ENCODE measurements at regions not wholly inside any gene's neighbourhood (a gene's known extent, or its start where the extent isn't known, plus 50 kb on each side); places are given as distances from the start of the nearest gene placed in this dataset.

GRCh38 chr6:68575765-68576439 is 59.2 kb upstream of the ADGRB3 start:
- H3K27me3 ChIP-seq (replicated peaks; ENCODE audit: control insufficient read depth, insufficient read depth, low read length): no peaks in the 10 kb centered on the region
- H3K9me3 ChIP-seq (ENCODE audit: control insufficient read depth, low read length): no peaks in the 10 kb centered on the region
- no peak overlapping the region for H3K9ac ChIP-seq (ENCODE audit: low read length)
- H3K36me3 ChIP-seq (ENCODE audit: control insufficient read depth, insufficient read depth, low read length, severe bottlenecking): no peaks in the 10 kb centered on the region
- DNase-seq (ENCODE audit: low read depth): no peak
- H3K4me3 ChIP-seq (ENCODE audit: low read length): no peak overlapping the region
- H3K4me1 ChIP-seq (ENCODE audit: control insufficient read depth, insufficient read depth, low read length): no peaks in the 10 kb centered on the region

GRCh38 chr6:68572975-68573374 is 62.1 kb upstream of the ADGRB3 start:
- H3K4me3 ChIP-seq (ENCODE audit: low read length): no peak overlapping the region

GRCh38 chr6:68572525-68572924 is 62.6 kb upstream of the ADGRB3 start:
- H3K4me3 ChIP-seq (ENCODE audit: low read length): no peak overlapping the region
- H3K9me3 ChIP-seq (ENCODE audit: control insufficient read depth, low read length): peaks cover under 1% of the 10 kb centered on the region
- no peaks in the 10 kb centered on the region for H3K4me1 ChIP-seq (ENCODE audit: control insufficient read depth, insufficient read depth, low read length)
- H3K9ac ChIP-seq (ENCODE audit: low read length): no peak overlapping the region
- DNase-seq (ENCODE audit: low read depth): no peak
- H3K27me3 ChIP-seq (replicated peaks; ENCODE audit: control insufficient read depth, insufficient read depth, low read length): no peaks in the 10 kb centered on the region
- no peaks in the 10 kb centered on the region for H3K36me3 ChIP-seq (ENCODE audit: control insufficient read depth, insufficient read depth, low read length, severe bottlenecking)

More at GRCh38 chr6:68572975-68573374, 62.1 kb upstream of the ADGRB3 start:
- H3K36me3 ChIP-seq (ENCODE audit: control insufficient read depth, insufficient read depth, low read length, severe bottlenecking): no peaks in the 10 kb centered on the region
- no peak for DNase-seq (ENCODE audit: low read depth)
- no peaks in the 10 kb centered on the region for H3K4me1 ChIP-seq (ENCODE audit: control insufficient read depth, insufficient read depth, low read length)
- no peaks in the 10 kb centered on the region for H3K9me3 ChIP-seq (ENCODE audit: control insufficient read depth, low read length)
- no peaks in the 10 kb centered on the region for H3K27me3 ChIP-seq (replicated peaks; ENCODE audit: control insufficient read depth, insufficient read depth, low read length)
- H3K9ac ChIP-seq (ENCODE audit: low read length): no peak overlapping the region

- Histone ChIP-seq H3K36me3 (ENCODE audit: control insufficient read depth, insufficient read depth, low read length, severe bottlenecking) (no peaks in the 10 kb centered on the region), H3K9me3 (ENCODE audit: control insufficient read depth, low read length) (no peaks in the 10 kb centered on the region), H3K9ac (ENCODE audit: low read length) (no peak overlapping the region), H3K4me3 (ENCODE audit: low read length) (no peak overlapping the region), H3K4me1 (ENCODE audit: control insufficient read depth, insufficient read depth, low read length) (no peaks in the 10 kb centered on the region), H3K27me3 (replicated peaks; ENCODE audit: control insufficient read depth, insufficient read depth, low read length) (no peaks in the 10 kb centered on the region)
- DNase-seq (ENCODE audit: low read depth): no peak
Measured at GRCh38 chr6:68559716-68560115, 75.4 kb upstream of the ADGRB3 start.

GRCh38 chr6:68559070-68559469 is 76.0 kb upstream of the ADGRB3 start:
- Histone ChIP-seq H3K9ac (ENCODE audit: low read length) (no peak overlapping the region), H3K27me3 (replicated peaks; ENCODE audit: control insufficient read depth, insufficient read depth, low read length) (no peaks in the 10 kb centered on the region), H3K4me1 (ENCODE audit: control insufficient read depth, insufficient read depth, low read length) (no peaks in the 10 kb centered on the region), H3K36me3 (ENCODE audit: control insufficient read depth, insufficient read depth, low read length, severe bottlenecking) (no peaks in the 10 kb centered on the region), H3K9me3 (ENCODE audit: control insufficient read depth, low read length) (no peaks in the 10 kb centered on the region), H3K4me3 (ENCODE audit: low read length) (no peak overlapping the region)
- DNase-seq (ENCODE audit: low read depth): no peak

GRCh38 chr6:68546620-68547019 is 88.5 kb upstream of the ADGRB3 start:
- no peaks in the 10 kb centered on the region for H3K27me3 ChIP-seq (replicated peaks; ENCODE audit: control insufficient read depth, insufficient read depth, low read length)
- DNase-seq (ENCODE audit: low read depth): no peak
- no peaks in the 10 kb centered on the region for H3K36me3 ChIP-seq (ENCODE audit: control insufficient read depth, insufficient read depth, low read length, severe bottlenecking)
- H3K4me3 ChIP-seq (ENCODE audit: low read length): no peak overlapping the region
- no peaks in the 10 kb centered on the region for H3K9me3 ChIP-seq (ENCODE audit: control insufficient read depth, low read length)
- H3K4me1 ChIP-seq (ENCODE audit: control insufficient read depth, insufficient read depth, low read length): no peaks in the 10 kb centered on the region
- no peak overlapping the region for H3K9ac ChIP-seq (ENCODE audit: low read length)

- Histone ChIP-seq H3K9me3 (ENCODE audit: control insufficient read depth, low read length) (no peaks in the 10 kb centered on the region), H3K36me3 (ENCODE audit: control insufficient read depth, insufficient read depth, low read length, severe bottlenecking) (no peaks in the 10 kb centered on the region), H3K9ac (ENCODE audit: low read length) (no peak overlapping the region), H3K27me3 (replicated peaks; ENCODE audit: control insufficient read depth, insufficient read depth, low read length) (no peaks in the 10 kb centered on the region), H3K4me1 (ENCODE audit: control insufficient read depth, insufficient read depth, low read length) (no peaks in the 10 kb centered on the region), H3K4me3 (ENCODE audit: low read length) (no peak overlapping the region)
- no peak for DNase-seq (ENCODE audit: low read depth)
Measured at GRCh38 chr6:68544450-68544849, 90.6 kb upstream of the ADGRB3 start.

- Histone ChIP-seq H3K36me3 (ENCODE audit: control insufficient read depth, insufficient read depth, low read length, severe bottlenecking) (no peaks in the 10 kb centered on the region), H3K9me3 (ENCODE audit: control insufficient read depth, low read length) (no peaks in the 10 kb centered on the region), H3K27me3 (replicated peaks; ENCODE audit: control insufficient read depth, insufficient read depth, low read length) (no peaks in the 10 kb centered on the region), H3K4me3 (ENCODE audit: low read length) (no peak overlapping the region), H3K9ac (ENCODE audit: low read length) (no peak overlapping the region), H3K4me1 (ENCODE audit: control insufficient read depth, insufficient read depth, low read length) (no peaks in the 10 kb centered on the region)
- no peak for DNase-seq (ENCODE audit: low read depth)
Measured at GRCh38 chr6:68533339-68533795, 101.7 kb upstream of the ADGRB3 start.

- H3K4me1 ChIP-seq (ENCODE audit: control insufficient read depth, insufficient read depth, low read length): no peaks in the 10 kb centered on the region
- no peaks in the 10 kb centered on the region for H3K36me3 ChIP-seq (ENCODE audit: control insufficient read depth, insufficient read depth, low read length, severe bottlenecking)
- no peak overlapping the region for H3K4me3 ChIP-seq (ENCODE audit: low read length)
- H3K27me3 ChIP-seq (replicated peaks; ENCODE audit: control insufficient read depth, insufficient read depth, low read length): no peaks in the 10 kb centered on the region
- H3K9ac ChIP-seq (ENCODE audit: low read length): no peak overlapping the region
- no peaks in the 10 kb centered on the region for H3K9me3 ChIP-seq (ENCODE audit: control insufficient read depth, low read length)
- DNase-seq (ENCODE audit: low read depth): no peak
Measured at GRCh38 chr6:68527691-68528090, 107.4 kb upstream of the ADGRB3 start.

GRCh38 chr6:68506911-68507310 is 128.2 kb upstream of the ADGRB3 start:
- no peak for DNase-seq (ENCODE audit: low read depth)
- H3K9me3 ChIP-seq (ENCODE audit: control insufficient read depth, low read length): no peaks in the 10 kb centered on the region
- H3K27me3 ChIP-seq (replicated peaks; ENCODE audit: control insufficient read depth, insufficient read depth, low read length): no peaks in the 10 kb centered on the region

GRCh38 chr6:68502946-68503345 is 132.1 kb upstream of the ADGRB3 start:
- H3K9me3 ChIP-seq (ENCODE audit: control insufficient read depth, low read length): no peaks in the 10 kb centered on the region
- no peaks in the 10 kb centered on the region for H3K27me3 ChIP-seq (replicated peaks; ENCODE audit: control insufficient read depth, insufficient read depth, low read length)
- no peak overlapping the region for H3K4me3 ChIP-seq (ENCODE audit: low read length)
- no peak overlapping the region for H3K9ac ChIP-seq (ENCODE audit: low read length)
- no peaks in the 10 kb centered on the region for H3K36me3 ChIP-seq (ENCODE audit: control insufficient read depth, insufficient read depth, low read length, severe bottlenecking)
- H3K4me1 ChIP-seq (ENCODE audit: control insufficient read depth, insufficient read depth, low read length): no peaks in the 10 kb centered on the region
- no peak for DNase-seq (ENCODE audit: low read depth)

More at GRCh38 chr6:68506911-68507310, 128.2 kb upstream of the ADGRB3 start:
- no peaks in the 10 kb centered on the region for H3K36me3 ChIP-seq (ENCODE audit: control insufficient read depth, insufficient read depth, low read length, severe bottlenecking)
- H3K4me3 ChIP-seq (ENCODE audit: low read length): no peak overlapping the region
- H3K9ac ChIP-seq (ENCODE audit: low read length): no peak overlapping the region
- no peaks in the 10 kb centered on the region for H3K4me1 ChIP-seq (ENCODE audit: control insufficient read depth, insufficient read depth, low read length)

GRCh38 chr6:68497927-68498326 is 137.2 kb upstream of the ADGRB3 start:
- Histone ChIP-seq H3K27me3 (replicated peaks; ENCODE audit: control insufficient read depth, insufficient read depth, low read length) (no peaks in the 10 kb centered on the region), H3K36me3 (ENCODE audit: control insufficient read depth, insufficient read depth, low read length, severe bottlenecking) (no peaks in the 10 kb centered on the region), H3K4me1 (ENCODE audit: control insufficient read depth, insufficient read depth, low read length) (no peaks in the 10 kb centered on the region), H3K9ac (ENCODE audit: low read length) (no peak overlapping the region), H3K9me3 (ENCODE audit: control insufficient read depth, low read length) (peaks cover 6% of the 10 kb centered on the region), H3K4me3 (ENCODE audit: low read length) (no peak overlapping the region)
- DNase-seq (ENCODE audit: low read depth): no peak
